ENCODE measurements at regions not wholly inside any gene's neighbourhood (a gene's known extent, or its start where the extent isn't known, plus 50 kb on each side); places are given as distances from the start of the nearest gene placed in this dataset.

GRCh38 chr1:82323144-82323841, 522.6 kb downstream of the ADGRL2 start:
- ATAC-seq (no peak), DNase-seq (no peak)
- no peaks in the 10 kb centered on the region for H3K27me3 ChIP-seq
- in situ Hi-C loops (cut with MboI; ENCODE audit: low sequenced_read_pairs in 4 of 4) (no loop called here), intact Hi-C loops (cut with DNase I; ENCODE audit: low total_unique reads) (no loop called here)
- H3K4me3 ChIP-seq, result no peak overlapping the region
- TF ChIP-seq, protein P1, sequence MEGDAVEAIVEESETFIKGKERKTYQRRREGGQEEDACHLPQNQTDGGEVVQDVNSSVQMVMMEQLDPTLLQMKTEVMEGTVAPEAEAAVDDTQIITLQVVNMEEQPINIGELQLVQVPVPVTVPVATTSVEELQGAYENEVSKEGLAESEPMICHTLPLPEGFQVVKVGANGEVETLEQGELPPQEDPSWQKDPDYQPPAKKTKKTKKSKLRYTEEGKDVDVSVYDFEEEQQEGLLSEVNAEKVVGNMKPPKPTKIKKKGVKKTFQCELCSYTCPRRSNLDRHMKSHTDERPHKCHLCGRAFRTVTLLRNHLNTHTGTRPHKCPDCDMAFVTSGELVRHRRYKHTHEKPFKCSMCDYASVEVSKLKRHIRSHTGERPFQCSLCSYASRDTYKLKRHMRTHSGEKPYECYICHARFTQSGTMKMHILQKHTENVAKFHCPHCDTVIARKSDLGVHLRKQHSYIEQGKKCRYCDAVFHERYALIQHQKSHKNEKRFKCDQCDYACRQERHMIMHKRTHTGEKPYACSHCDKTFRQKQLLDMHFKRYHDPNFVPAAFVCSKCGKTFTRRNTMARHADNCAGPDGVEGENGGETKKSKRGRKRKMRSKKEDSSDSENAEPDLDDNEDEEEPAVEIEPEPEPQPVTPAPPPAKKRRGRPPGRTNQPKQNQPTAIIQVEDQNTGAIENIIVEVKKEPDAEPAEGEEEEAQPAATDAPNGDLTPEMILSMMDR (IDR thresholded peaks at IDR 0.05 in 4 of 5, conservative IDR thresholded peaks at IDR 0.05 in 1 of 5), result no peak
- TF ChIP-seq POLR2A (IDR thresholded peaks at IDR 0.05), result no peak
- H3K4me1 ChIP-seq, result no peaks in the 10 kb centered on the region
- no peaks in the 10 kb centered on the region for H3K36me3 ChIP-seq
- no peak overlapping the region for H3K27ac ChIP-seq
- H3K9me3 ChIP-seq, result no peaks in the 10 kb centered on the region

DNA sequence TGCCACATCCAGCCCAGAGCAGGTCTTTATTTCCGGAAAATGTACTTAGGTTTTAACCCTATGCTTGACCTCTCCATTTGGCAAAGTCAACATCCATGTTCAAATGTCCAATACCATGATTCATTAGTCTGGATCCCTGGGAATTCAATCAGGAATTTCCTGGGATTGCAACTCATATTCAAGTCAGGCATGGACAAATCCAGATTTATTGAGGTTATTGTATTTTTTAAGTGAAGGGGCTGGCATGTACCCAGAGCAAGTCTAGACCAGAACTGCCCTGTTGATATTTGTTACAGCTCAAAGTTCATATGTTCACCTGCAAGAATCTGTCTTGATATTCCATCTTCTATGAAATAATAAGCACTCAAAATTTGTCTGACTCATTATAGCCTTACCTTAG, 521.1 kb downstream of the ADGRL2 start:
- Histone ChIP-seq H3K27ac (no peak overlapping the region), H3K4me3 (no peak overlapping the region), H3K9me3 (no peaks in the 10 kb centered on the region), H3K36me3 (no peaks in the 10 kb centered on the region), H3K27me3 (no peaks in the 10 kb centered on the region), H3K4me1 (no peaks in the 10 kb centered on the region)
- ATAC-seq (no peak), DNase-seq (no peak)
- TF ChIP-seq POLR2A (IDR thresholded peaks at IDR 0.05), result no peak
- TF ChIP-seq, protein P1 (IDR thresholded peaks at IDR 0.05 in 4 of 5, conservative IDR thresholded peaks at IDR 0.05 in 1 of 5), result no peak
- intact Hi-C loops (cut with DNase I; ENCODE audit: low total_unique reads) (no loop called here), in situ Hi-C loops (cut with MboI; ENCODE audit: low sequenced_read_pairs in 4 of 4) (no loop called here)

DNA sequence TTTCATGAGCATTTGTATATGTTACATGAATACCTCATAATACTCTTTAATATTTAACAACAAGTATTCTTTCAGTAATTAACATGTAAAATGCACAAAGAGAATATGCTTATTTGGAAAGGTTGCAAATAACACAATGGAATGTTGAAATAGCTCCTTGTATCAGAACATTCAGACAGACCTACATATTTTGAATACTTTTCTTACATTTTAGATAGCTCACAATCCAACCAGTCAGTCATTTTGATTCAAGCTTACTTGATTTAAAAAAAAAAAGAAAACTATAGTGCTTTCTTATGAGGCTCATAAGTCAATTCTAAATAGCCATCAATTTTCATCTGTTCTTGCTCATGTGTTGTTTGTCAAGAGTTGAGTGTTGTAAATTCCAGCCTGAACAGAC, 518.8 kb downstream of the ADGRL2 start:
- DNase-seq, result no peak
- no peaks in the 10 kb centered on the region for H3K9me3 ChIP-seq
- H3K4me1 ChIP-seq, result no peaks in the 10 kb centered on the region
- H3K27ac ChIP-seq, result no peak overlapping the region
- no peaks in the 10 kb centered on the region for H3K36me3 ChIP-seq
- no peaks in the 10 kb centered on the region for H3K27me3 ChIP-seq
- no peak overlapping the region for H3K4me3 ChIP-seq
- TF ChIP-seq, protein P1 (IDR thresholded peaks at IDR 0.05 in 4 of 5, conservative IDR thresholded peaks at IDR 0.05 in 1 of 5), result no peak
- no peak for TF ChIP-seq POLR2A (IDR thresholded peaks at IDR 0.05)
- no peak for ATAC-seq
- in situ Hi-C loops (cut with MboI; ENCODE audit: low sequenced_read_pairs in 4 of 4) (no loop called here), intact Hi-C loops (cut with DNase I; ENCODE audit: low total_unique reads) (no loop called here)

DNA sequence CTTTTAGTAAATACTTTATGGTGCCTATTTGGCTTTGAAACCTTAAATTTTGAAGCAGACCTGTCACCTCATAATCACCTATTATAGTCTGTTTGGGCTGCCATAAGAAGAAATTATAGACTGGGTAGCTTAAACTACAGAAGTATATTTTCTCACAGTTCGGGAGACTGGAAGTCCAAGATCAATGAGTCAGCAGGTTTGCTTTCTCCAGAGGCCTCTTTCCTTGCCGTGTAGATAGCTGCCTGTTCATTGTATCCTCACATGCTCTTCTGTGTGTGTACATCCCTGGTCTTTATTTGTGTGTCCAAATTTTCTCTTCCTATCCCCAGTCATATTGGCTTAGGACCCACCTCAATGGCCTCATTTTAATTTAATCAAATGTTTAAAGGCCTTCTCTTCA, 518.2 kb downstream of the ADGRL2 start:
- TF ChIP-seq POLR2A (IDR thresholded peaks at IDR 0.05), result no peak
- TF ChIP-seq, protein P1 (IDR thresholded peaks at IDR 0.05 in 4 of 5, conservative IDR thresholded peaks at IDR 0.05 in 1 of 5), result no peak
- Histone ChIP-seq H3K27me3 (no peaks in the 10 kb centered on the region), H3K4me3 (no peak overlapping the region), H3K4me1 (no peaks in the 10 kb centered on the region), H3K9me3 (no peaks in the 10 kb centered on the region), H3K27ac (no peak overlapping the region), H3K36me3 (no peaks in the 10 kb centered on the region)
- no peak for ATAC-seq
- in situ Hi-C loops (cut with MboI; ENCODE audit: low sequenced_read_pairs in 4 of 4), result no loop called here
- intact Hi-C loops (cut with DNase I; ENCODE audit: low total_unique reads), result no loop called here
- DNase-seq, result no peak

DNA sequence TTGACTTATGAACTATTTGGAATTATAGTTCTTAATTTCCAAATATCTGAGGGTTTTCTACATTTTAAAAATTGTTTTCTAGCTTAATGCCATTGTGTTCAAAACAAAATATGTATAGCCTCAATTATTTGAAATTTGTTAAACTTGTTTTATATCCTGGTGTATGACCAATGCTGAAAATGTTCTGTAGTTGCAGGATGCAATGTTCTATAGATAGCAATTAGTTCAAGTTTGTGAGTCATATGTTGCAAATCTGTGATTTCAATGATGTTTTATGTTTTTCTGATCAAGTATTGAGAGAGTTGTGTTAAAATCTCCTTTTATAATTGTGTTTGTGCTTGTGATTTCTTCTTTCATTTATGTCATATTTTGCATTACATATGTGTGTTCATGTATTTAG, 517.5 kb downstream of the ADGRL2 start:
- no peaks in the 10 kb centered on the region for H3K4me1 ChIP-seq
- intact Hi-C loops (cut with DNase I; ENCODE audit: low total_unique reads), result no loop called here
- no peaks in the 10 kb centered on the region for H3K36me3 ChIP-seq
- TF ChIP-seq, protein P1 (IDR thresholded peaks at IDR 0.05 in 4 of 5, conservative IDR thresholded peaks at IDR 0.05 in 1 of 5), result no peak
- no peak for TF ChIP-seq POLR2A (IDR thresholded peaks at IDR 0.05)
- H3K27me3 ChIP-seq, result no peaks in the 10 kb centered on the region
- no peak for ATAC-seq
- H3K27ac ChIP-seq, result no peak overlapping the region
- no peak overlapping the region for H3K4me3 ChIP-seq
- no peaks in the 10 kb centered on the region for H3K9me3 ChIP-seq
- in situ Hi-C loops (cut with MboI; ENCODE audit: low sequenced_read_pairs in 4 of 4), result no loop called here
- no peak for DNase-seq

All from gastrocnemius medialis (tissue), 4 donors.